ENCODE measurements at regions not wholly inside any gene's neighbourhood (a gene's known extent, or its start where the extent isn't known, plus 50 kb on each side); places are given as distances from the start of the nearest gene placed in this dataset.

GRCh38 chr16:59591480-59591879 is 857.4 kb upstream of the GOT2 start:
- TF ChIP-seq, protein P1, sequence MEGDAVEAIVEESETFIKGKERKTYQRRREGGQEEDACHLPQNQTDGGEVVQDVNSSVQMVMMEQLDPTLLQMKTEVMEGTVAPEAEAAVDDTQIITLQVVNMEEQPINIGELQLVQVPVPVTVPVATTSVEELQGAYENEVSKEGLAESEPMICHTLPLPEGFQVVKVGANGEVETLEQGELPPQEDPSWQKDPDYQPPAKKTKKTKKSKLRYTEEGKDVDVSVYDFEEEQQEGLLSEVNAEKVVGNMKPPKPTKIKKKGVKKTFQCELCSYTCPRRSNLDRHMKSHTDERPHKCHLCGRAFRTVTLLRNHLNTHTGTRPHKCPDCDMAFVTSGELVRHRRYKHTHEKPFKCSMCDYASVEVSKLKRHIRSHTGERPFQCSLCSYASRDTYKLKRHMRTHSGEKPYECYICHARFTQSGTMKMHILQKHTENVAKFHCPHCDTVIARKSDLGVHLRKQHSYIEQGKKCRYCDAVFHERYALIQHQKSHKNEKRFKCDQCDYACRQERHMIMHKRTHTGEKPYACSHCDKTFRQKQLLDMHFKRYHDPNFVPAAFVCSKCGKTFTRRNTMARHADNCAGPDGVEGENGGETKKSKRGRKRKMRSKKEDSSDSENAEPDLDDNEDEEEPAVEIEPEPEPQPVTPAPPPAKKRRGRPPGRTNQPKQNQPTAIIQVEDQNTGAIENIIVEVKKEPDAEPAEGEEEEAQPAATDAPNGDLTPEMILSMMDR (IDR thresholded peaks at IDR 0.05; ENCODE audit: insufficient read depth, low read length, poor library complexity, severe bottlenecking): no peak
- no peak for TF ChIP-seq EZH2phosphoT487 (conservative IDR thresholded peaks at IDR 0.05; ENCODE audit: low read length)

DNA sequence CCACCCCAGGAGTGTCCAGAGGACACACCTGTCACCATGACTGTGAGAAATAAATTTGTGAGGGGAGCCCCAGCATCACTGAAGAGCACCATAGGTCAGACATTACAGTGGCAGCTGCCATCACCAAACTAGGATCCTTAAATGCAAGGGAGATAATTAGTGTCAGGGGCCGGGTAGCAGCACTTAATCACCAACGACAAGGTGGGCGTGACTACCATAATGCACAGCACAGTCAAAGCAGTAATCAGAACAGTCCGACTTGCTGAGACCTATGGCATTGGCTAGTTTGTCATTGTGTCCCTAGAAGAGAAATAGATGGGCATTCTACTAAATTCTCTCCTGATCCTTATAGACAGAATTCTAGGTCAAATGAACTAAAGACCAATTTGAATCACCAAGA is 856.7 kb upstream of the GOT2 start:
- H3K36me3 ChIP-seq (ENCODE audit: low read length): no peaks in the 10 kb centered on the region
- no peak overlapping the region for H3K4me3 ChIP-seq (ENCODE audit: insufficient read depth, low read length, poor library complexity, severe bottlenecking)
- no peaks in the 10 kb centered on the region for H3K79me2 ChIP-seq (ENCODE audit: insufficient read depth, low read length)
- no peaks in the 10 kb centered on the region for H3K9me3 ChIP-seq (ENCODE audit: insufficient read depth, low read length)
- no peak overlapping the region for H3K27ac ChIP-seq (ENCODE audit: low read depth, low read length)
- no peak overlapping the region for H3K4me2 ChIP-seq (ENCODE audit: low read depth, low read length, poor library complexity, severe bottlenecking)
- TF ChIP-seq, protein P1 (IDR thresholded peaks at IDR 0.05; ENCODE audit: insufficient read depth, low read length, poor library complexity, severe bottlenecking): no peak
- no peak for TF ChIP-seq EZH2phosphoT487 (conservative IDR thresholded peaks at IDR 0.05; ENCODE audit: low read length)
- no peaks in the 10 kb centered on the region for H4K20me1 ChIP-seq (ENCODE audit: low read depth, low read length)
- no peak overlapping the region for H2AFZ ChIP-seq (ENCODE audit: low read depth, low read length, severe bottlenecking)
- no peaks in the 10 kb centered on the region for H3K27me3 ChIP-seq (ENCODE audit: low read length)
- H3F3A ChIP-seq (ENCODE audit: insufficient read depth): no peaks in the 10 kb centered on the region
- no peak overlapping the region for H3K9ac ChIP-seq (ENCODE audit: low read length)
- H3K9me2 ChIP-seq (replicated peaks; ENCODE audit: insufficient read depth, low read length): no peaks in the 10 kb centered on the region

More at GRCh38 chr16:59591480-59591879, 857.4 kb upstream of the GOT2 start:
- no peak overlapping the region for H3K9ac ChIP-seq (ENCODE audit: low read length)
- no peaks in the 10 kb centered on the region for H3K9me2 ChIP-seq (replicated peaks; ENCODE audit: insufficient read depth, low read length)
- no peaks in the 10 kb centered on the region for H3K79me2 ChIP-seq (ENCODE audit: insufficient read depth, low read length)
- no peak overlapping the region for H3K4me3 ChIP-seq (ENCODE audit: insufficient read depth, low read length, poor library complexity, severe bottlenecking)
- no peak overlapping the region for H3K4me2 ChIP-seq (ENCODE audit: low read depth, low read length, poor library complexity, severe bottlenecking)
- no peaks in the 10 kb centered on the region for H3K27me3 ChIP-seq (ENCODE audit: low read length)
- H3K36me3 ChIP-seq (ENCODE audit: low read length): no peaks in the 10 kb centered on the region
- no peaks in the 10 kb centered on the region for H4K20me1 ChIP-seq (ENCODE audit: low read depth, low read length)
- no peak overlapping the region for H3K27ac ChIP-seq (ENCODE audit: low read depth, low read length)
- H3K9me3 ChIP-seq (ENCODE audit: insufficient read depth, low read length): no peaks in the 10 kb centered on the region
- no peaks in the 10 kb centered on the region for H3F3A ChIP-seq (ENCODE audit: insufficient read depth)
- no peak overlapping the region for H2AFZ ChIP-seq (ENCODE audit: low read depth, low read length, severe bottlenecking)

DNA sequence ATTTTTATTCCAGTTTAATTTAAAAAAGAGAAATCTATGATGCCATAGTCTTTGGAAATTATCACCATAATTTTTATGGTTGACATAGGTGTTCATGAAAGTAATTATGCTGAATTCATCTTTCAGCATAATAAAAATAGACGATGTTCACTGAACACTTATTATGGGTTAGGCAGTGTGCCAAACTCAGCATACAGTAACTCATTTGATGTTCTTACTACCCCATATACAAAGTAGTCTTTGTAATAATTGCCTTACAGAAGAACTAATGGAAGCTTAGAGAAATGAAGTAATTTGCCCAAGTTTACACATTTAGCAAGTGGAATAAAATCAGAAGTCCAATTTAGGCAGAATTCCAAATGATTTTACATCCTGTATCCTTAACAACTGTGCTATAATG is 852.2 kb upstream of the GOT2 start:
- Histone ChIP-seq H3K9me2 (replicated peaks; ENCODE audit: insufficient read depth, low read length) (no peaks in the 10 kb centered on the region), H3K9me3 (ENCODE audit: insufficient read depth, low read length) (no peaks in the 10 kb centered on the region)
- TF ChIP-seq, protein P1 (IDR thresholded peaks at IDR 0.05; ENCODE audit: insufficient read depth, low read length, poor library complexity, severe bottlenecking): no peak
- no peak for TF ChIP-seq EZH2phosphoT487 (conservative IDR thresholded peaks at IDR 0.05; ENCODE audit: low read length)

More for the DNA sequence above, 852.2 kb upstream of the GOT2 start:
- Histone ChIP-seq H3K9ac (ENCODE audit: low read length) (no peak overlapping the region), H3K27me3 (ENCODE audit: low read length) (no peaks in the 10 kb centered on the region), H3K4me2 (ENCODE audit: low read depth, low read length, poor library complexity, severe bottlenecking) (no peak overlapping the region), H3K27ac (ENCODE audit: low read depth, low read length) (no peak overlapping the region), H2AFZ (ENCODE audit: low read depth, low read length, severe bottlenecking) (no peak overlapping the region), H4K20me1 (ENCODE audit: low read depth, low read length) (no peaks in the 10 kb centered on the region), H3K79me2 (ENCODE audit: insufficient read depth, low read length) (no peaks in the 10 kb centered on the region), H3K4me3 (ENCODE audit: insufficient read depth, low read length, poor library complexity, severe bottlenecking) (no peak overlapping the region), H3F3A (ENCODE audit: insufficient read depth) (no peaks in the 10 kb centered on the region), H3K36me3 (ENCODE audit: low read length) (no peaks in the 10 kb centered on the region)

Data from SU-DHL-6 (cell line).